Endothelial cell of umbilical vein (primary cell): ENCODE measurements at regions not wholly inside any gene's neighbourhood (a gene's known extent, or its start where the extent isn't known, plus 50 kb on each side); places are given as distances from the start of the nearest gene placed in this dataset.
A peak's percentile ranks its signal among the peaks of the same experiment; 100 is the strongest.

ENCODE experiments used
- BruUV-seq: library from RNA; stranded (reverse); fragments of 400-500 nt; replicated peaks from 2 replicates; lab custom pipeline; 2021; lab: Mats Ljungman, UMichigan
- CTCF ChIA-PET: fragments of 300-600, 350-600 bp; sonication (Branson Sonifier 250); formaldehyde crosslinking; loops from one replicate; lab custom pipeline; 2021; ENCODE audit warnings: antibody characterized with exemption, inconsistent platforms; lab: Charles Lee
- POLR2A ChIA-PET: fragments of 300-600, 350-600 bp; sonication (Branson Sonifier 250); formaldehyde crosslinking; loops from one replicate; lab custom pipeline; 2021; ENCODE audit warnings: antibody characterized with exemption, inconsistent platforms; lab: Charles Lee
- DNase-seq: peaks from one replicate; pipeline ENCODE4 v3.0.0-alpha.2; 2011; ENCODE audit warnings: low read depth, low spot score
- FAIRE-seq: peaks from 2 replicates; lab custom pipeline; 2011; peaks lifted over from hg19 to GRCh38; lab: Jason Lieb, UNC
- H2AFZ ChIP-seq: 2 replicates; pipeline ENCODE4 v1.6.0; 2012; ENCODE audit warnings: low read depth, low read length, control low read depth, inconsistent platforms
- H3K27ac ChIP-seq: 2 replicates; pipeline ENCODE4 v1.5.1; 2011; ENCODE audit warnings: low read depth, mild to moderate bottlenecking, control low read depth, low read length, moderate library complexity; ENCODE audit not compliant: insufficient read depth
- H3K27me3 ChIP-seq, 2 experiments: 2 replicates each; pipeline versions ENCODE4 v1.6.0 to v1.6.1; 2011; ENCODE audit warnings: low read length in 2 of 2, mixed read lengths in 1 of 2; ENCODE audit not compliant: control insufficient read depth in 2 of 2, insufficient read depth in 2 of 2
- H3K36me3 ChIP-seq, 2 experiments: 2 replicates in 1 of 2; 3 replicates in 1 of 2; pipeline ENCODE4 v1.5.1; 2011; ENCODE audit warnings: low read length in 2 of 2, mild to moderate bottlenecking in 1 of 2, moderate library complexity in 1 of 2; ENCODE audit not compliant: control insufficient read depth in 2 of 2, insufficient read depth in 2 of 2; ENCODE audit errors: extremely low read depth in 1 of 2
- H3K4me1 ChIP-seq: 3 replicates; pipeline ENCODE4 v1.5.1; 2011; ENCODE audit warnings: mild to moderate bottlenecking, low read length; ENCODE audit not compliant: control insufficient read depth, insufficient read depth; ENCODE audit errors: extremely low read depth
- H3K4me2 ChIP-seq: 2 replicates; pipeline ENCODE4 v1.6.1; 2011; ENCODE audit warnings: low read length, control low read depth, mixed read lengths; ENCODE audit not compliant: insufficient read depth
- H3K4me3 ChIP-seq, 3 experiments: fragments of 200-600 bp in 1 of 3; sonication (generic), shearing (Covaris generic) in 1 of 3; replicated peaks in 1 of 3; 2 replicates each; pipeline ENCODE4 v1.5.1; 2011 to 2016; ENCODE audit warnings: control low read depth in 3 of 3, low read length in 3 of 3, mild to moderate bottlenecking in 2 of 3, inconsistent platforms in 1 of 3, low read depth in 1 of 3, moderate library complexity in 1 of 3; ENCODE audit not compliant: insufficient read depth in 1 of 3
- H3K79me2 ChIP-seq: 2 replicates; pipeline ENCODE4 v1.6.0; 2012; ENCODE audit warnings: low read length, inconsistent platforms; ENCODE audit not compliant: control insufficient read depth, insufficient read depth
- H3K9ac ChIP-seq: replicated peaks from 2 replicates; pipeline ENCODE3; 2011; ENCODE audit warnings: low read length, control low read depth; ENCODE audit not compliant: insufficient read depth; ENCODE audit errors: extremely low read depth
- H3K9me1 ChIP-seq: replicated peaks from 3 replicates; pipeline ENCODE4 v1.6.0; 2011; ENCODE audit warnings: mild to moderate bottlenecking, low read length; ENCODE audit not compliant: control insufficient read depth, insufficient read depth; ENCODE audit errors: extremely low read depth
- H3K9me3 ChIP-seq: replicated peaks from 2 replicates; pipeline ENCODE4 v1.5.1; 2012; ENCODE audit warnings: low read length, inconsistent platforms; ENCODE audit not compliant: control insufficient read depth, insufficient read depth
- H4K20me1 ChIP-seq: replicated peaks from 2 replicates; pipeline ENCODE3; 2011; ENCODE audit warnings: mild to moderate bottlenecking, low read length; ENCODE audit not compliant: control insufficient read depth, insufficient read depth; ENCODE audit errors: extremely low read depth
- EZH2 ChIP-seq: IDR thresholded peaks from 2 replicates; pipeline ENCODE4 v1.6.1; 2012; ENCODE audit warnings: borderline replicate concordance, low read depth, mild to moderate bottlenecking, moderate library complexity, low read length, inconsistent platforms; ENCODE audit not compliant: severe bottlenecking
- FOS ChIP-seq: IDR thresholded peaks from 2 replicates; pipeline ENCODE4 v1.6.1; 2011; ENCODE audit warnings: mild to moderate bottlenecking, low read length, moderate library complexity, borderline replicate concordance; ENCODE audit not compliant: insufficient read depth
- GATA2 ChIP-seq: IDR thresholded peaks from 2 replicates; pipeline ENCODE4 v1.7.0; 2011; ENCODE audit warnings: low read depth, mild to moderate bottlenecking, moderate library complexity, mixed read lengths, low read length; ENCODE audit not compliant: insufficient read length, insufficient read depth
- JUN ChIP-seq: IDR thresholded peaks from 2 replicates; pipeline ENCODE4 v1.6.1; 2011; ENCODE audit warnings: borderline replicate concordance, low read depth; ENCODE audit not compliant: insufficient read length, insufficient read depth
- MYC ChIP-seq: IDR thresholded peaks from one replicate; pipeline ENCODE4 v1.6.1; 2011; ENCODE audit warnings: mild to moderate bottlenecking, low read depth, low read length
- POLR2A ChIP-seq: IDR thresholded peaks from 2 replicates; pipeline ENCODE4 v1.6.1; 2012; ENCODE audit warnings: low read depth, mild to moderate bottlenecking, control low read depth, low read length
- POLR2AphosphoS5 ChIP-seq: IDR thresholded peaks from 2 replicates; pipeline ENCODE4 v1.6.1; 2012; ENCODE audit warnings: low read depth, mild to moderate bottlenecking, control low read depth, low read length, moderate library complexity; ENCODE audit not compliant: insufficient read depth
- dilution Hi-C: fragments of 300-500 bp; cut with MboI; formaldehyde crosslinking; loops from one replicate; pipeline ENCODE4 v1.15.0; 2019; ENCODE audit warnings: low sequenced_read_pairs; ENCODE audit not compliant: extremely low pct_ligation_motif_present
- intact Hi-C: fragments of 100-400 bp; cut with micrococcal nuclease; formaldehyde crosslinking; loops from one replicate; pipeline ENCODE4 v1.10.0; 2022
- TF ChIP-seq, protein P1 (sequence below), 2 donors: IDR thresholded peaks; 1 replicate in 1 of 2; 2 replicates in 1 of 2; pipeline ENCODE4 v1.5.1; 2011; ENCODE audit warnings: low read length in 2 of 2, mild to moderate bottlenecking in 2 of 2, moderate library complexity in 2 of 2, control low read depth in 1 of 2, inconsistent platforms in 1 of 2, low read depth in 1 of 2; ENCODE audit not compliant: insufficient read depth in 1 of 2; ENCODE audit errors: extremely low read depth in 1 of 2
- TF ChIP-seq, protein P2 (sequence below): IDR thresholded peaks from 2 replicates; pipeline ENCODE4 v1.6.1; 2011; ENCODE audit not compliant: insufficient read depth, insufficient read length

DNA sequence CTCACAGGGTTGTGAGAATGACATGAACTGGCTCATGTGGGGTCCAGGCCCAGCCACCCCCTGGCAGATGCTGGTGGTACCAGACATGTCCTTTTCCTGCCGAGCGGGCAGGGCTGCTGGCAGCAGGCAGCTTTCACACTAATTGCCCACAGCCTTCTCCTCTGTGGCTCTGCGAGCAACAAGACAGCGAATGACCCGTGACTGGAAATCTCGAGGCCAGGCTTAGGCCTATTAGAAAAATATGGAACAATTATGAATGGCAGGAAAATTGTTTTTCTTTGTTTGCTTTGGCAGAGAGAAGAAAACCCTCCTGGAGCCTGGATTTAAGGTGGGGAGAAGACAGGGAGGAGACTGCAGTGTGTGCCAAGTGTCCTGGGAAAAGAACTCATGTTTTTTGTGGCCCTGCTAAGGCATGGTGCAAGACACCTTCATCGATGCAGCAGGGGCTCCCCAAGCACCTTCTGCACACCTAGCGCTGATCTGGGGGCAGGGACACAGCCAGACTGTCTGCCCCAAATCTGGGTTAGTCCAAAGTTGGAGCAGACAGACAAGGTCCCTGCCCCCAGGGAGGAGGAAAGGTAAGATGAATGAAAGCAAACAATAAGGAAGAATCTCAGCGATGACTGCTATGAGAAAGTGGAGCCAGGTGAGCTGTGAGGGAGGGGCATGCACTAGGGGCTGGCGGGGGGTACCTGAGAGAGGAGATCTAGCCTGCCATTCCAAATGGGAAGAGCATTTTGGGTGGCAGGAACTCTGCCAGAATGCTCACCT is 193.8 kb upstream of the TLE3 start:
- dilution Hi-C loops (no loop called here), intact Hi-C loops (no loop called here)
- BruUV-seq: no TSS peak
- no peak overlapping the region for H3K4me3 ChIP-seq
- H3K4me2 ChIP-seq: no peak overlapping the region
- H3K27ac ChIP-seq: no peak overlapping the region
- no peaks in the 10 kb centered on the region for H4K20me1 ChIP-seq
- H3K9me3 ChIP-seq: no peaks in the 10 kb centered on the region
- no peaks in the 10 kb centered on the region for H3K79me2 ChIP-seq
- no peak overlapping the region for H3K9ac ChIP-seq
- ChIA-PET CTCF (no interaction called here), POLR2A (no interaction called here)
- peak; percentile 42 for DNase-seq
- peaks cover 0 to 5% of the 10 kb centered on the region in 2 experiments for H3K27me3 ChIP-seq
- H2AFZ ChIP-seq: no peak overlapping the region
- H3K36me3 ChIP-seq: no peaks in the 10 kb centered on the region
- no peak for FAIRE-seq
- H3K4me1 ChIP-seq: no peaks in the 10 kb centered on the region
- no peak for TF ChIP-seq GATA2
- TF ChIP-seq JUN: no peak
- TF ChIP-seq POLR2A: no peak
- TF ChIP-seq, protein P1, sequence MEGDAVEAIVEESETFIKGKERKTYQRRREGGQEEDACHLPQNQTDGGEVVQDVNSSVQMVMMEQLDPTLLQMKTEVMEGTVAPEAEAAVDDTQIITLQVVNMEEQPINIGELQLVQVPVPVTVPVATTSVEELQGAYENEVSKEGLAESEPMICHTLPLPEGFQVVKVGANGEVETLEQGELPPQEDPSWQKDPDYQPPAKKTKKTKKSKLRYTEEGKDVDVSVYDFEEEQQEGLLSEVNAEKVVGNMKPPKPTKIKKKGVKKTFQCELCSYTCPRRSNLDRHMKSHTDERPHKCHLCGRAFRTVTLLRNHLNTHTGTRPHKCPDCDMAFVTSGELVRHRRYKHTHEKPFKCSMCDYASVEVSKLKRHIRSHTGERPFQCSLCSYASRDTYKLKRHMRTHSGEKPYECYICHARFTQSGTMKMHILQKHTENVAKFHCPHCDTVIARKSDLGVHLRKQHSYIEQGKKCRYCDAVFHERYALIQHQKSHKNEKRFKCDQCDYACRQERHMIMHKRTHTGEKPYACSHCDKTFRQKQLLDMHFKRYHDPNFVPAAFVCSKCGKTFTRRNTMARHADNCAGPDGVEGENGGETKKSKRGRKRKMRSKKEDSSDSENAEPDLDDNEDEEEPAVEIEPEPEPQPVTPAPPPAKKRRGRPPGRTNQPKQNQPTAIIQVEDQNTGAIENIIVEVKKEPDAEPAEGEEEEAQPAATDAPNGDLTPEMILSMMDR (IDR thresholded peaks at IDR 0.05; ENCODE audit: extremely low read depth in 1 of 2, insufficient read depth in 1 of 2, low read depth in 1 of 2, low read length in 2 of 2): no peak
- no peak for TF ChIP-seq FOS
- no peak for TF ChIP-seq POLR2AphosphoS5
- TF ChIP-seq, protein P2, sequence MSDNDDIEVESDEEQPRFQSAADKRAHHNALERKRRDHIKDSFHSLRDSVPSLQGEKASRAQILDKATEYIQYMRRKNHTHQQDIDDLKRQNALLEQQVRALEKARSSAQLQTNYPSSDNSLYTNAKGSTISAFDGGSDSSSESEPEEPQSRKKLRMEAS: no peak
- TF ChIP-seq EZH2: no peak
- TF ChIP-seq MYC: no peak
- H3K9me1 ChIP-seq: no peaks in the 10 kb centered on the region
